ENCODE measurements at regions not wholly inside any gene's neighbourhood (a gene's known extent, or its start where the extent isn't known, plus 50 kb on each side); places are given as distances from the start of the nearest gene placed in this dataset.

GRCh38 chr5:166679331-166679730 is 1612.1 kb upstream of the WWC1 start:
- POLR2A ChIA-PET, result no interaction called here
- CTCF ChIA-PET, result no interaction called here
- Histone ChIP-seq H3K27me3 (ENCODE audit: control insufficient read depth in 2 of 2, insufficient read depth in 2 of 2, low read length in 2 of 2) (no peaks in the 10 kb centered on the region), H3K9me1 (replicated peaks; ENCODE audit: control insufficient read depth, extremely low read depth, insufficient read depth, low read length) (no peaks in the 10 kb centered on the region), H3K9ac (replicated peaks; ENCODE audit: extremely low read depth, insufficient read depth, low read length) (no peak overlapping the region), H3K4me2 (ENCODE audit: insufficient read depth, low read length) (no peak overlapping the region), H4K20me1 (replicated peaks; ENCODE audit: control insufficient read depth, extremely low read depth, insufficient read depth, low read length) (no peaks in the 10 kb centered on the region), H2AFZ (ENCODE audit: low read depth, low read length) (no peak overlapping the region), H3K4me3 (replicated peaks in 1 of 3; ENCODE audit: insufficient read depth in 1 of 3, low read depth in 1 of 3, low read length in 3 of 3) (no peak overlapping the region), H3K4me1 (ENCODE audit: control insufficient read depth, extremely low read depth, insufficient read depth, low read length) (no peaks in the 10 kb centered on the region), H3K9me3 (replicated peaks; ENCODE audit: control insufficient read depth, insufficient read depth, low read length) (peaks cover 6% of the 10 kb centered on the region), H3K36me3 (ENCODE audit: control insufficient read depth in 2 of 2, extremely low read depth in 1 of 2, insufficient read depth in 2 of 2, low read length in 2 of 2) (no peaks in the 10 kb centered on the region), H3K27ac (ENCODE audit: insufficient read depth, low read depth, low read length) (no peak overlapping the region), H3K79me2 (ENCODE audit: control insufficient read depth, insufficient read depth, low read length) (no peaks in the 10 kb centered on the region)
- dilution Hi-C loops (cut with MboI; ENCODE audit: extremely low pct_ligation_motif_present, low sequenced_read_pairs) (no loop called here), intact Hi-C loops (cut with micrococcal nuclease) (no loop called here)
- FAIRE-seq (no peak), DNase-seq (ENCODE audit: low read depth, low spot score) (no peak)
- no peak for TF ChIP-seq POLR2A (IDR thresholded peaks at IDR 0.05; ENCODE audit: low read depth, low read length)
- TF ChIP-seq EZH2 (IDR thresholded peaks at IDR 0.05; ENCODE audit: borderline replicate concordance, low read depth, low read length, severe bottlenecking), result no peak
- TF ChIP-seq MAX (IDR thresholded peaks at IDR 0.05; ENCODE audit: insufficient read depth, insufficient read length), result no peak
- no peak for TF ChIP-seq POLR2AphosphoS5 (IDR thresholded peaks at IDR 0.05; ENCODE audit: insufficient read depth, low read depth, low read length)
- no peak for TF ChIP-seq FOS (IDR thresholded peaks at IDR 0.05; ENCODE audit: borderline replicate concordance, insufficient read depth, low read length)
- TF ChIP-seq CTCF (IDR thresholded peaks at IDR 0.05; ENCODE audit: extremely low read depth in 1 of 2, insufficient read depth in 1 of 2, low read depth in 1 of 2, low read length in 2 of 2), result no peak
- TF ChIP-seq MYC (IDR thresholded peaks at IDR 0.05; ENCODE audit: low read depth, low read length), result no peak
- TF ChIP-seq GATA2 (IDR thresholded peaks at IDR 0.05; ENCODE audit: insufficient read depth, insufficient read length, low read depth, low read length), result no peak
- no TSS peak for BruUV-seq (replicated peaks)

All from endothelial cell of umbilical vein (primary cell).